HK-2 (cell line): ENCODE measurements at regions not wholly inside any gene's neighbourhood (a gene's known extent, or its start where the extent isn't known, plus 50 kb on each side); places are given as distances from the start of the nearest gene placed in this dataset.

Experiments
- DNase-seq: peaks from one replicate; pipeline ENCODE4 v3.0.0-alpha.2; 2018; ENCODE audit not compliant: unreplicated experiment

DNA sequence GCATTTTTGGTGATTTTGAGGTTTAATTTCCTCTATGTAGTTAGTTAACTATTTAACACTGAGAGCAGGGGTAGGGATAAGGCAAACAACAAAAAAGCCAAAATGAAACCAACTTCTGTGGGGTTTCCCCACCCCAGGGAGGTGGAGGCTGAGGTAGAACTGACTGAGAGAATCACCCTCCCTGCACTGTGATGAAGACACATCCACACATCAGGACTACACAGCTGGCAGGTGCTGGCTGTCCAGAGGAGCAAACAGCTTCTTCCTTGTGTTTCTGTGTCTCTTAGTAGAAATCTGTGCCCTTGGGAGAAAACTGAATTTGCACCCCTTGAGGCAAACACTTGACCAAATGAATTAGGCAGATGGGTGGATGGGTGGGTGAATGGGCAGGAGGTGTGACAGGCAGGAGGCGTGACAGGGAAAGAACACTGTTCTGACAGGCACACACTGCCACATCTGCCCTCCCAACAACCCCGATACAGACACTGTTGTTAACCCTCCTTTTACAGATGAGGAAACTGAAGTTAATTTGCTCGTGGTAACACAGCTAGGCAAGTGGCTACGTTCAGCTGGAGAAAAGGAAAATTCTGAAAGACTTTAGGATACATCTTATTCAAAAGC lies 62.9 kb upstream of the AMZ2 start:
- no peak for DNase-seq

DNA sequence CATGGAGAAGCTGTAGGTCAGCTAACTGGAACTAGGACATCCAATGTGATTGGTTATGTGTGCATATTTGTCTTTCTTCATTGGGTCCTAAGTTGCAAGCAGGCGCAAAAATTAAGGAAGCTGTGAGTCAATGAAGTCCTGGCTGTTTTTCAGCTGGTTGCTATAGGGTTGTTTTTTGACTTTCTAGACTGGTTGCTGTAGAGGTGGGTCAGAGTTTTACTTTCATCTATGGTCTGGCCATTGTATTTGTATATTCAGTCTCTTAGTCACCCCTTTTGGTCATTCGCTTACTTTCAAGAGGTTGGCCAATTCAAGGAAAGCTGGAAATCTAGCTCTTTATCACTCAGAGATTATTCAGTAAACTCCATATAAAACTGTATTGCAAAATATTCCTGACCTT lies 62.0 kb upstream of the AMZ2 start:
- DNase-seq, result no peak

DNA sequence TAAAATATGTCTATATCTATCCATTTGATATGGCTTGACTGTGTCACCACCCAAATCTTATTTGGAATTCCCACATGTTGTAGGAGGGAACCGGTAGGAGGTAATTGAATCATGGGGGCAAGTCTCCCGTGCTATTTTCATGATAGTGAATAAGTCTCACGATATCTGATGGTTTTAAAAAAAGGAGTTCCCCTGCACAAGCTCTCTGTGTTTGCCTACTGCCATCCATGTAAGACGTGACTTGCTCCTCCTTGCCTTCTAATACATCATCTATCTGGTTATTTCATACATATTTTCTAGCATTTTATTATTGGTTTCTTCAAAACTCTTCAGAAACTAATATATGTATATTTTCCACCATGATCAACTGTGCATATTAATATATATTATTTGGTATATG lies 57.3 kb upstream of the AMZ2 start:
- DNase-seq, result no peak

DNA sequence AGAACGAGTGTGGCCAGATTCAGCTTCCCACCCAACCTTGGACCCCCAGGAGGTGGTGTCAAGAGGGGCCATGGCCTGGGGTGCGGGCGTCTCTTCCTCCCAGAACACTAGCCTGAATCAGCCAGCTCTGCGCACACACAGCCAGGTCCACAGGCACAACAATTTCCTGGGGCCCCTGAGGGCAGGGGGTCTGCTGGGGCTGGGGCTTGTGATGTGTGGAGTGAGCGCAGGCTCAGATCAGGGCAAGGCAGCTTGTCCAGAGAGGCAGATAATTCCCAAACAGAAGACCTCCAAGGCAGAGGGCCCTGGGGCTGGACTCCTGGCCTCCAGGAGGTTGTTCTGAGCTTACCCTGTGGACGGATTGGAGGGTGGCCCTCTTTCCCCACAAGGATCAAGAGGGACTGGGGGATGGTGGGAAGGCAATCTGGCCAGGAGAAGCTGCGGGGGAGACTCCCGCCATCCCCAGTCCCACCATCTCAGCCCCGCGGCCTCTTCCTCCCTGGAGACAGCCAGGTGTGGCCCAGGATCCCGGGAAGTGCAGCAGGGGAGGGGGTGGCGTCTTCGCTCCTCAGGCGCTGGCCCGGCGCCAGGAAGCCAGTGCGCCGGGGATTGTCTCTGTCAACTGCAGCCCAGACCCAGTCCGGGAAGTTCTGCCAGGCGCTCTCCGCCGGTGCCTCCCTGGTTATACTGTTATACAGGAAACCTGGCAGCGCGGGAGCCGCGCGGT lies 52.0 kb upstream of the AMZ2 start:
- peak; percentile 15 for DNase-seq

DNA sequence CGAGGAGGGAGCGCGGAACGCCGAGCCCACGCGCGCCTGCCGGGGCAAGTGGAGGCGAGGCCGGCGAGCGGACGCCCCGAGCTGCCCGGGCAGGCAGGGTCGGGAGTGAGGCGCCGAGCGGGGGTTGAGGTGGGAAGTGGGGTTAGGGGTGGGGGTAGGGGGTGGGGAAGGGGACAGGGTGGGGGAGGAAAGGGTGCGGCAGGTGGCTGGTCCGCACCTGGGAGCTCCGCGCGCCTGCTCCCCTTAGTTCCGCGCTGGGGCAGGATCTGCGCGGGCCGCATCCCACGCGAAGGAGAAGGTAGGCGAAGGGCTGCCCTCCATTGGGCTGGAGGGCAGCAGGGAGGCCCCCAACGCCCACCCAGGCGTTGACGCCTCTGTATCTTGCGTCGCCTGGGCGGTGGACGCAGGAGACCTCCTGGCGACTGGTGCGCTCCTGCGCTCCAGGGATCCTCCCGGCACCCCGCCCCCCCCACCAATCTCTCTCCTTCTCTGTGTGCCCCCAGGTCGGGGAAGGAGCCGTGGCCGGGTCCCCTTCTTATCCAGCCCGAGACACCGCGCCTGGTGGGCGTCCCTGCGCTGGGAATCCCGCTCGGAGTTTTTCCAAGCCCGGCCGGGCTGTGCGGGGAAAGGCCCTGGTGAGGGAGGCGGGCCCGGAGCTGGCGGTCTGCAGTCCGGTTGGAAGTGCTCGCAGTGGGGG lies 51.3 kb upstream of the AMZ2 start:
- no peak for DNase-seq

DNA sequence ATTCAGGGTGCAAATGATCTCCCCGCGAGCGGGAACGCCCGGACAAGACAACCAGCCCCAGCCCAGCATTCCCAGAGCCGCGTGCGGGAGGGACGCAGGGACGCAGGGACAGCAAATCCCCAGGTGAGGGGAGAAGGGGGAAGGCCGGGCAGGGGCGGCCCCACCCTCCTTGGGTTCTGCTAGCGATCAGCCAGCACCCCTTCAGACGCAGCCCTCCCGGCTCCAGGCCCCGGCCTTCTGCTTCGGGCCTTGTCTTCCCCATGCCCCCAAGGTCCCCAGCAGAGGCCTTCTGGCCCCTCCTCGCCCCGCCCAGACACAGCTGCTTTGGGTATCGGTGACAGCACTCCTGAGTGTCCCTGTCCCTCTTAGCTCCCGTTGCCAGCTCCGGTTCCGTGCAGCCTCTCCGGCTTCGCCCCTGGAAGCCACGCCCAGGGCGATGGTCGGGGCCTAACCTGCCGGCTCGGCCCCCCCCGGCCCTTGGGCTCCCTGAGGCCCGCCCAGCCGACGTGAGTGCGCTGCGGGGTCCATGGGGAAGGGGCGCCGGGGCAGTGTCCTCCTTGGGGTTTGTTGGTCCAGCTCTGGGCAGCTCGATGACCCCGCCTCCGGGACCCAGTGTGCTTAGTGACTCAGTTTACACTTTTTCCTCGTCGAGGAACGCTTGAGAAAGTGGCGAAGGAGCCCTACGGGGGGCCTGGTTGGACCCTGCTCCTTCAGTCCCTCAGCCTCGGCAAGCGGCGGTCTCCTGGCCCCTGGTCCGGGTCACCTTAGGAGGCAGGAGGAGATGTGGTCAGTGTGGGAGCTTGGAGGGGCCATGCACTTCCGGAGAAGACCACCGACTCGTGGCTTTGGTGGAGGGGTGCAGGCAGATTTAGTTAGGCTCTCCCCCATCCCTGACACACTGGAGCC lies 50.5 kb upstream of the AMZ2 start:
- no peak for DNase-seq

DNA sequence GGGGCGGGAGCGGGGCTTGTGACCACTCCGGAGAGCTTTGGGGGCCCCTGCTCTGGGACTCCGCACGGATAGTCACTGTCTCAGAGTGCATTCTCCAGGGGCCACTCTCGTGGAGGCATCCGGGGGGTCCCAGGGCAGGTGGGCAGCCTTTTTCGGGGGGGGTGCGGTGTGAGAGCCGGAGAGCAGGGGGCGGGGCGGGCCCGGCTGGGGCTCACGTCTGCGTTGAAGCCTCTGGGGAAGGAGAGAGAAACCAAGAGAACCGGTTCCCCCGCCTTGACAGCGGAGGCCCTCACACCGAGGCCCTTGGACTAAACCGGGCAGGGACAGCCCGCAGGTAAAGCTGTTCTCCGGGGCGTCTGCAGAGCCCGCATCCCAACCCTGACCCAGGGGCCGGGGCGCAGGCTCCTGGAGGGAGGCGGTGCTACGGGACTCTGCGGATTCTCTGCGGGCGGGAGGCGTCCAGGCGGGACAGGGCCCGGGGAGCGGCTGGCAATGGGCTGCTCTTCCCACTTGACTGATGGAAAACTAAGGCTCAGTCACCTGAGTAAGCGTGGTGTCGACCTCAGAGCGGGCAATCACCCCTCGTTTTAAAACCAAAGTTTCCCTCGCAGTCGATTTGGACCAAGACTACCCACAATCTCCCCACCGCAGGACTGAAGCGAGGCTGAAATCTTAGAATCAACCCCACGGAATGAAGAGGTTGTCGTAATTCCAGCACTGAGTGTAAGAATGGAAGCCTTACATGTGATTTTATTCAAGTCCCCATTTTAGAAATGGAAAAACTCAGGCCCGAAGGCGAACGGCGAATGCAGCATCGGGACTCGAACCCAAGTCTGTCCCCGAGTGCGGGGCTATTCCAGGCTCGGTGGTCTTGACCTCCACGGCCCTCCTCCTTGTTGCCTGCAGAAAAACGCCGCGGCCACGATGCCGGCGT lies 49.6 kb upstream of the AMZ2 start:
- no peak for DNase-seq
